BJ (cell line): ENCODE measurements at regions not wholly inside any gene's neighbourhood (a gene's known extent, or its start where the extent isn't known, plus 50 kb on each side); places are given as distances from the start of the nearest gene placed in this dataset.

Source experiments
- CTCF ChIA-PET: fragments of 350-600 bp; formaldehyde crosslinking; extraction: SDS; loops from one replicate; lab custom pipeline; 2021; ENCODE audit warnings: antibody characterized with exemption, inconsistent platforms; lab: Yijun Ruan, JAX
- POLR2A ChIA-PET: fragments of 300-600 bp; sonication (Branson Sonifier 250); formaldehyde crosslinking; extraction: SDS; loops from one replicate; lab custom pipeline; 2021; ENCODE audit warnings: antibody characterized with exemption; lab: Charles Lee
- DNase-seq: peaks from one replicate; pipeline ENCODE4 v3.0.0-alpha.2; 2011; ENCODE audit warnings: low read depth
- H3K27me3 ChIP-seq: 2 replicates; pipeline ENCODE4 v1.6.0; 2011; ENCODE audit warnings: low read length; ENCODE audit not compliant: control insufficient read depth, insufficient read depth
- H3K36me3 ChIP-seq: 2 replicates; pipeline ENCODE4 v1.5.1; 2011; ENCODE audit warnings: low read length; ENCODE audit not compliant: control insufficient read depth, insufficient read depth
- H3K4me3 ChIP-seq: 2 replicates; pipeline ENCODE4 v1.5.1; 2011; ENCODE audit warnings: low read depth, mild to moderate bottlenecking, control low read depth, low read length
- CTCF ChIP-seq: IDR thresholded peaks from 2 replicates; pipeline ENCODE4 v1.5.1; 2011; ENCODE audit warnings: low read depth, mild to moderate bottlenecking, control low read depth, inconsistent platforms, low read length, moderate library complexity; ENCODE audit not compliant: insufficient read depth

- Histone ChIP-seq H3K4me3 (no peak overlapping the region), H3K36me3 (no peaks in the 10 kb centered on the region), H3K27me3 (no peaks in the 10 kb centered on the region)
- TF ChIP-seq CTCF = no peak
- POLR2A ChIA-PET = no interaction called here
- CTCF ChIA-PET = no interaction called here
- DNase-seq = no peak
Measured at GRCh38 chr1:90557706-90558105, 159.4 kb downstream of the BARHL2 start.

- H3K4me3 ChIP-seq = no peak overlapping the region
- ChIA-PET CTCF (no interaction called here), POLR2A (no interaction called here)
- TF ChIP-seq CTCF = no peak
- H3K27me3 ChIP-seq = no peaks in the 10 kb centered on the region
- no peak for DNase-seq
- H3K36me3 ChIP-seq = no peaks in the 10 kb centered on the region
Measured at GRCh38 chr1:90550626-90551406, 166.3 kb downstream of the BARHL2 start.

- ChIA-PET CTCF (no interaction called here), POLR2A (no interaction called here)
- Histone ChIP-seq H3K4me3 (no peak overlapping the region), H3K36me3 (no peaks in the 10 kb centered on the region), H3K27me3 (no peaks in the 10 kb centered on the region)
- no peak for DNase-seq
- no peak for TF ChIP-seq CTCF
Measured at GRCh38 chr1:90544356-90544755, 172.7 kb downstream of the BARHL2 start.

GRCh38 chr1:90537606-90538362 lies 179.3 kb downstream of the BARHL2 start:
- ChIA-PET POLR2A (interaction anchor here (0.6 kb wide), 1 partner anchor 516 kb away, joined by 3 read pairs; no protein-coding TSS in a partner anchor), CTCF (no interaction called here)
- no peak for DNase-seq
- TF ChIP-seq CTCF = no peak
- Histone ChIP-seq H3K27me3 (no peaks in the 10 kb centered on the region), H3K36me3 (no peaks in the 10 kb centered on the region), H3K4me3 (no peak overlapping the region)

GRCh38 chr1:90534663-90535295 lies 182.3 kb downstream of the BARHL2 start:
- POLR2A ChIA-PET = interaction anchor here (0.6 kb wide), 1 partner anchor 17 kb away, joined by 3 read pairs; no protein-coding TSS in a partner anchor
- H3K27me3 ChIP-seq = no peaks in the 10 kb centered on the region
- DNase-seq = no peak
- no peak for TF ChIP-seq CTCF
- H3K36me3 ChIP-seq = no peaks in the 10 kb centered on the region
- CTCF ChIA-PET = no interaction called here
- no peak overlapping the region for H3K4me3 ChIP-seq
